Right cardiac atrium (tissue), 5 donors: ENCODE measurements at regions not wholly inside any gene's neighbourhood (a gene's known extent, or its start where the extent isn't known, plus 50 kb on each side); places are given as distances from the start of the nearest gene placed in this dataset.

Source experiments
- ATAC-seq, 2 donors: fragments of 200-7000 bp; cut with Tn5 transposase; one replicate each; pipeline versions ENCODE4 v1.8.0 to v1.9.1; 2020; ENCODE audit warnings: moderate library complexity in 2 of 2, mild to moderate bottlenecking in 1 of 2
- DNase-seq, 3 donors: peaks; one replicate each; pipeline ENCODE4 v3.0.0-alpha.2; 2020
- H3K27ac ChIP-seq: one replicate; pipeline ENCODE4 v1.5.1; 2013; ENCODE audit warnings: mild to moderate bottlenecking, low read length, control low read depth, moderate library complexity
- H3K27me3 ChIP-seq: one replicate; pipeline ENCODE4 v1.6.1; 2013; ENCODE audit not compliant: control insufficient read depth, insufficient read depth
- H3K4me1 ChIP-seq: one replicate; pipeline ENCODE4 v1.6.1; 2013; ENCODE audit warnings: low read length; ENCODE audit not compliant: control insufficient read depth, insufficient read depth
- H3K4me3 ChIP-seq: one replicate; pipeline ENCODE4 v1.5.1; 2013; ENCODE audit warnings: low read length, control low read depth
- H3K9me3 ChIP-seq: one replicate; pipeline ENCODE4 v1.6.1; 2013; ENCODE audit warnings: low read length; ENCODE audit not compliant: control insufficient read depth
- WGBS: extraction: QIAGEN DNeasy Blood & Tissue Kit; methylation state at CpG from one replicate; pipeline ENCODE4 v1.1.7; 2013; 5-methylcytosine and 5-hydroxymethylcytosine counted together
- intact Hi-C, 4 donors: fragments of 100-400 bp; cut with DNase I; formaldehyde crosslinking; loops; one replicate each; pipeline versions ENCODE4 v1.11.0 to v1.14.0; 2022 to 2023
- donor health status: healthy with polysubstance abuse.
- donor health status: DM: no; HTN: yes; CAD: no.
- donor health status: DM: no; HTN: no; CAD: no.
- donor health status: DM: no; HTN: yes; CAD: no; lungs with severe emphysema.
- donor health status: DM: yes; HTN: yes; CAD: no.

GRCh38 chr3:176950743-176951142 is 246.5 kb downstream of the TBL1XR1 start:
- intact Hi-C loops, result no loop called here
- ATAC-seq, result peak in 1 of 2 donors; percentile 55
- no peak overlapping the region for H3K27ac ChIP-seq

DNA sequence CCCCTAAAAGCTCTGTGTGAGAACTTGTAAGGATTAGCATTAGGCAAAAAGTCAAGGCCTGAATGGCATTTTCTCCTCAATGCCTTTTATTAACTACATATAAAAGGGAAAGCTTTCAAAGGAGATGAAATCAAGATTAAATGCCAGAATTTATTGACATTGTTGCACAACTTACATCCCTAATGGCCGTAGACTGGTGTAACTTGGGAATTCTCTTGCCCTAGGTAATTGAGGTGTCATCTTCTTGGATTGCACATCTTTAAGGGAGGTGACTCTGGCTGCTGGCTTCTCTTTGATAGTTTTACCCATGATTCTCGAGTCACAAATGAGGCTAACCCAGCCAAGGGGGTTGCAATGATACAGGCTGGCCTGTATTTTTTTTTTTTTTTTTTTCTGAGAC is 249.1 kb downstream of the TBL1XR1 start:
- intact Hi-C loops, result no loop called here
- no peak for ATAC-seq
- WGBS, result 92% methylated on average over 2 of the region's 2 CpGs
- no peak for DNase-seq
- Histone ChIP-seq H3K27ac (no peak overlapping the region), H3K4me3 (no peak overlapping the region), H3K9me3 (no peaks in the 10 kb centered on the region), H3K27me3 (no peaks in the 10 kb centered on the region), H3K4me1 (no peaks in the 10 kb centered on the region)

More at GRCh38 chr3:176950743-176951142, 246.5 kb downstream of the TBL1XR1 start:
- H3K4me3 ChIP-seq, result no peak overlapping the region
- no peak for DNase-seq
- H3K4me1 ChIP-seq, result no peaks in the 10 kb centered on the region
- 77% methylated on average over 3 of the region's 3 CpGs for WGBS
- no peaks in the 10 kb centered on the region for H3K9me3 ChIP-seq
- no peaks in the 10 kb centered on the region for H3K27me3 ChIP-seq

- Histone ChIP-seq H3K27ac (no peak overlapping the region), H3K4me3 (no peak overlapping the region), H3K4me1 (no peaks in the 10 kb centered on the region), H3K27me3 (no peaks in the 10 kb centered on the region), H3K9me3 (no peaks in the 10 kb centered on the region)
- no peak for ATAC-seq
- DNase-seq, result no peak
- intact Hi-C loops, result no loop called here
- 84% methylated on average over 9 of the region's 9 CpGs for WGBS
Observed at GRCh38 chr3:176946202-176946601, 251.1 kb downstream of the TBL1XR1 start.

DNA sequence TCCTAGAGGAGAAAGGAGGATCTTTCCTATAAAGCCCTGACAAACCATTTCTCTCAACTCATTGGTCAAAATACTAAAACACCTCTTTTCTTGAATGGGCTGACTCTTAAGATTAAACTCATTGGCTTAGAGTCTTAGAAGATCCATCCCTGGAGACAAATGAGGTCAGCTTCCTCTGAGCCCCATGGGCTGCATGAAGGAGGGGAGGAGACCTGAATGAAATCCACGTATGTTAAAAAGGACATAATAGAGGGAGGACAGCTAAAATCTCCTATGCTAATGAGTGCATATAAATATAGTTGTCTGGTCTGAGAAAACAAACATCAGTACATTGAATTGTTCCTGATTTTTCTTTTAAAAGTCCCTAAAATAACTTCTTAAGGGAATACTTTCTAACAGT is 255.0 kb downstream of the TBL1XR1 start:
- 61% methylated on average over 1 of the region's 1 CpG for WGBS
- no peaks in the 10 kb centered on the region for H3K4me1 ChIP-seq
- intact Hi-C loops, result no loop called here
- H3K27me3 ChIP-seq, result no peaks in the 10 kb centered on the region
- DNase-seq (no peak), ATAC-seq (no peak)
- no peak overlapping the region for H3K4me3 ChIP-seq
- H3K9me3 ChIP-seq, result no peaks in the 10 kb centered on the region
- H3K27ac ChIP-seq, result no peak overlapping the region

GRCh38 chr3:176941689-176942088 is 255.6 kb downstream of the TBL1XR1 start:
- H3K4me3 ChIP-seq, result no peak overlapping the region
- no peak overlapping the region for H3K27ac ChIP-seq
- intact Hi-C loops, result no loop called here
- no peak for DNase-seq
- H3K27me3 ChIP-seq, result no peaks in the 10 kb centered on the region
- ATAC-seq, result no peak
- no peaks in the 10 kb centered on the region for H3K4me1 ChIP-seq
- H3K9me3 ChIP-seq, result no peaks in the 10 kb centered on the region

DNA sequence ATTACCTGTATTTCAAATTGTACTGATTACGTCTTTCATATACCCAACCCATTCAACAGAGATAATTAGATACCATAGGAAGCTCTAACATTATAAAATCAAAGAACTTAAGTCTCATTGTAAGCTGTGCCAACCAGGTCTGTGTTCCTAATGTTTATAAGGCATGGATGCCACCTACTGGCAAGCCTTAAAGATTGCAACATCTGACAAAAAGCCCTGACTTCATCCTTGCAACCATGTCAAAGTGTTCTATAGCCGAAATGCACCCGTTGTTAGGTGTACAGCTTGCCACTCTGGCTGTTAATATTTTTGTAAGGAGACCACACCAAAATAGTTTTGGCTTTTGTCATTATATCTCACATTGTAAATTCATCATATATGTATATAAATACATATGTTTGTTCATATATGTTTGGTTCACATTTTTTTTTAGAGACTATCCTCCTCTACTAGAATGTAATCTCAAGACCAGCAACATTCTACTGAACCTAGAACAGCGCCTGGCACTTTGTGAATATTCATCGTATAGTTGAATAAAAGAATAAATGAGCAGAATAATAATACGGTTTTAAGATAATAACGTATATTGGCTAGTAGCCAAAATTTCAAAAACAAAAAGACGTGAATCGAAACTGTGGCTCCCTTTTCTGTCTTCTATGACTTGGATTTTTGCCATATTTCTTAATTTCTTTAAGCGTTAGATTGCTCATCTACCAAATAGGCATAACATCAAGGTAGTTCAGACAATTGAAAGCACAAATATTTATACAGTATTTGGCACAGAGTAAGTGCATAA is 258.1 kb downstream of the TBL1XR1 start:
- no peak for DNase-seq
- no peak overlapping the region for H3K27ac ChIP-seq
- no peaks in the 10 kb centered on the region for H3K4me1 ChIP-seq
- peak; percentile 81 to 84 for ATAC-seq
- H3K9me3 ChIP-seq, result no peaks in the 10 kb centered on the region
- H3K27me3 ChIP-seq, result no peaks in the 10 kb centered on the region
- no peak overlapping the region for H3K4me3 ChIP-seq
- intact Hi-C loops, result loop anchor here in 2 of 4 donors (5.0 to 10.0 kb wide), 3 partner anchors 64 to 424 kb away; no protein-coding TSS in a partner anchor
- WGBS, result 27% methylated on average over 10 of the region's 10 CpGs

DNA sequence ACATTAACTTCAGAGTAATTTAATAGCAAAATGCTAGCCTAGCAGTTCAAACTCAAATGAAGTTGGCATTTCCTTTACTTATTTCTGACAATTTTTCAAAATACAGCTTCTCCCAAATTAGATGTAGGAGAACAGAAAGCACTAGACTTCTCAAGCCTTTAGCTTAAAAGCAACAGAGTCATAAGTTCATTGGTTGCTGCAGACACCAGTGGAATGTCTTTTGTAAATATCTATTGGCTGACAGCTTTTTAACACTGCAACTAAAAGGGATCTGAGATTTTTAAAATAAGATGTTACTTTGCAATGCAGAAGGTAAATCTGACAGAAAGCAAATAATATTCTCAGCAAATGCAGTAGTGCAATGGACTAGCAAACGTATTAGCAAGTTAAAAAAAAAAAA is 259.3 kb downstream of the TBL1XR1 start:
- WGBS, result 83% methylated on average over 1 of the region's 1 CpG
- H3K27me3 ChIP-seq, result no peaks in the 10 kb centered on the region
- intact Hi-C loops, result loop anchor here in 2 of 4 donors (5.0 to 10.0 kb wide), 3 partner anchors 63 to 423 kb away; no protein-coding TSS in a partner anchor
- no peak for ATAC-seq
- H3K27ac ChIP-seq, result no peak overlapping the region
- no peaks in the 10 kb centered on the region for H3K9me3 ChIP-seq
- no peak overlapping the region for H3K4me3 ChIP-seq
- no peak for DNase-seq
- no peaks in the 10 kb centered on the region for H3K4me1 ChIP-seq

GRCh38 chr3:176937541-176937940 is 259.7 kb downstream of the TBL1XR1 start:
- DNase-seq, result no peak
- Histone ChIP-seq H3K27ac (no peak overlapping the region), H3K27me3 (no peaks in the 10 kb centered on the region), H3K9me3 (no peaks in the 10 kb centered on the region), H3K4me3 (no peak overlapping the region), H3K4me1 (no peaks in the 10 kb centered on the region)
- intact Hi-C loops, result loop anchor here in 2 of 4 donors (5.0 to 10.0 kb wide), 3 partner anchors 63 to 423 kb away; no protein-coding TSS in a partner anchor
- WGBS, result 87% methylated on average over 1 of the region's 1 CpG
- ATAC-seq, result no peak

DNA sequence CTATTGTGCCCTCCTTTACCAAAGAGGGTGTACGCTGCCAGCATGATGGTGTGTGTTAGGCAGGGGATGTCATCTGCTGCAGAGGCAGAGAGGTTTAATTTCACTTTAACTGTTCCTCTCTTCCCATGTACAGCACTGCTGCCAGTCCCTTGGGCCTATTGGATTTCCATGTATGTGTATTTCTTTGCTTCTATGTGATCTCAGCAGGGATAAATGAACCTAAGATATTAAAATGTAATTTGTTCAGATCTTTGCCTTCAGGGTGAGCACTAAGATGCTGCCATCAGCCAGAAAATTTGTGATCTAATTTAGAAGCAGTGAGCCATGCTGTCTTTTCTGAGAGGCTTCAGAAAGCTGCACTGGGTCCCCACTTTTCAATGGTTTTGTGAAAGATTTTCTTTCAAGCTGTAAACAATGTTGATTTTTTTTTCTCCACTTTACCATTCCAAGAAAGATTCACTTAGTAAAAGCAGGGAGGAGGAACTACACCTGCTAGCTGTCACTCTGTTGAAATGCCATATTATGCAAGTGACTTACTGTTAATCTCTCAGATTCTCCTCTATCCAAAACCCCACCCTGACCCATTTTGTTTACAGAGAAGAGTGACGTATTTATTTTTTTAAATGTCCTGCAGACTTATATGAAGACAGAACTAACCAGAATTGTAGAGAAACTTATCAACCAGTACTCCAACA is 261.9 kb downstream of the TBL1XR1 start:
- intact Hi-C loops, result loop anchor here in 2 of 4 donors (5.0 to 10.0 kb wide), 3 partner anchors 61 to 421 kb away; no protein-coding TSS in a partner anchor
- ATAC-seq (no peak), DNase-seq (no peak)
- H3K4me1 ChIP-seq, result no peaks in the 10 kb centered on the region
- no peak overlapping the region for H3K4me3 ChIP-seq
- H3K27me3 ChIP-seq, result no peaks in the 10 kb centered on the region
- WGBS, result 88% methylated on average over 2 of the region's 2 CpGs
- H3K27ac ChIP-seq, result no peak overlapping the region
- no peaks in the 10 kb centered on the region for H3K9me3 ChIP-seq

GRCh38 chr3:176934698-176935097 is 262.6 kb downstream of the TBL1XR1 start:
- H3K4me3 ChIP-seq, result no peak overlapping the region
- no peaks in the 10 kb centered on the region for H3K27me3 ChIP-seq
- intact Hi-C loops, result loop anchor here in 2 of 4 donors (5.0 to 10.0 kb wide), 3 partner anchors 60 to 420 kb away; no protein-coding TSS in a partner anchor
- no peaks in the 10 kb centered on the region for H3K9me3 ChIP-seq
- ATAC-seq (no peak), DNase-seq (no peak)
- 94% methylated on average over 2 of the region's 2 CpGs for WGBS
- H3K27ac ChIP-seq, result no peak overlapping the region
- H3K4me1 ChIP-seq, result no peaks in the 10 kb centered on the region

- Histone ChIP-seq H3K4me1 (no peaks in the 10 kb centered on the region), H3K27me3 (no peaks in the 10 kb centered on the region), H3K27ac (no peak overlapping the region), H3K9me3 (no peaks in the 10 kb centered on the region), H3K4me3 (no peak overlapping the region)
- DNase-seq (no peak), ATAC-seq (no peak)
- 73% methylated on average over 8 of the region's 8 CpGs for WGBS
- intact Hi-C loops, result loop anchor here in 2 of 4 donors (10.0 kb wide), 2 partner anchors 59 to 419 kb away; no protein-coding TSS in a partner anchor
Observed at GRCh38 chr3:176933704-176934103, 263.6 kb downstream of the TBL1XR1 start.
